ENCODE measurements at regions not wholly inside any gene's neighbourhood (a gene's known extent, or its start where the extent isn't known, plus 50 kb on each side); places are given as distances from the start of the nearest gene placed in this dataset.

GRCh38 chr3:82236257-82236656 is 474.8 kb upstream of the GBE1 start:
- Mint-ChIP-seq H3K36me3 (ENCODE audit: insufficient read depth) (no peaks in the 10 kb centered on the region), H3K4me3 (no peak overlapping the region), H3K27ac (no peak overlapping the region), H3K9me3 (peaks cover 0 to 2% of the 10 kb centered on the region in 2 donors), H3K27me3 (no peaks in the 10 kb centered on the region), H3K4me1 (ENCODE audit: low read depth in 2 of 2) (no peaks in the 10 kb centered on the region)
- no peak for DNase-seq
- no peak for ATAC-seq (replicated peaks)

- ATAC-seq (replicated peaks) (no peak), DNase-seq (no peak)
- no peaks in the 10 kb centered on the region for H3K4me1 Mint-ChIP-seq (ENCODE audit: low read depth in 2 of 2)
- H3K4me3 Mint-ChIP-seq: no peak overlapping the region
- no peak overlapping the region for H3K27ac Mint-ChIP-seq
- H3K9me3 Mint-ChIP-seq: peaks cover 0 to 1% of the 10 kb centered on the region in 2 donors
- no peaks in the 10 kb centered on the region for H3K36me3 Mint-ChIP-seq (ENCODE audit: insufficient read depth)
- no peaks in the 10 kb centered on the region for H3K27me3 Mint-ChIP-seq
Observed at GRCh38 chr3:82229397-82229796, 468.0 kb upstream of the GBE1 start.

DNA sequence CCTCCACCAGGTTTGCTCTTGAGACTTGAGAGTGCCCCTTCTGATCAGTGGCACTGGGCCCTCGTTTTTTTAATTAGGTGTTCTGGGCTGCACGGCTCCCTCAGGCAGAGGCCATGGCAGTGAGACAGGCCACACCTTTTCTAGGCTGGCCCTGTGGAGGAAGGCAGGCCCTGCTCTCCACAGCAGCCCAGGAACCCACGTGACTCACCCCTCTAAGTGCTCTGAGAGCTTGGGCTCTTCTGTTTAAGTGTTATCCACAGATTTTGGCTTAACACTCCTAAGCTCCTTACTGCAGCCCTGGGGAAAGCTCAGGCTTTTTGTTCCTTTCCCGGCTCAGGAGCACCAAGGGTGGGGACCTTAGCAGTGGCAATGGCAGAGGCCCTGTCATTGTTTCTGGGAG is 463.2 kb upstream of the GBE1 start:
- Mint-ChIP-seq H3K27me3 (no peaks in the 10 kb centered on the region), H3K4me1 (ENCODE audit: low read depth in 2 of 2) (no peaks in the 10 kb centered on the region), H3K9me3 (peaks cover 0 to 2% of the 10 kb centered on the region in 2 donors), H3K27ac (no peak overlapping the region), H3K36me3 (ENCODE audit: insufficient read depth) (no peaks in the 10 kb centered on the region), H3K4me3 (no peak overlapping the region)
- ATAC-seq (replicated peaks) (no peak), DNase-seq (no peak)

- Mint-ChIP-seq H3K36me3 (ENCODE audit: insufficient read depth) (no peaks in the 10 kb centered on the region), H3K9me3 (peaks cover 0 to 2% of the 10 kb centered on the region in 2 donors), H3K27ac (no peak overlapping the region), H3K4me1 (ENCODE audit: low read depth in 2 of 2) (no peaks in the 10 kb centered on the region), H3K27me3 (no peaks in the 10 kb centered on the region), H3K4me3 (no peak overlapping the region)
- no peak for ATAC-seq (replicated peaks)
- DNase-seq: no peak
Observed at GRCh38 chr3:82222401-82222800, 461.0 kb upstream of the GBE1 start.

GRCh38 chr3:82217571-82217970 is 456.1 kb upstream of the GBE1 start:
- Mint-ChIP-seq H3K4me1 (ENCODE audit: low read depth in 2 of 2) (no peaks in the 10 kb centered on the region), H3K4me3 (no peak overlapping the region), H3K27ac (no peak overlapping the region), H3K9me3 (peaks cover 3 to 9% of the 10 kb centered on the region in 2 donors), H3K27me3 (no peaks in the 10 kb centered on the region), H3K36me3 (ENCODE audit: insufficient read depth) (no peaks in the 10 kb centered on the region)
- ATAC-seq (replicated peaks) (no peak), DNase-seq (no peak)

GRCh38 chr3:82208002-82208710 is 446.7 kb upstream of the GBE1 start:
- Mint-ChIP-seq H3K4me3 (no peak overlapping the region), H3K9me3 (peaks cover 11 to 18% of the 10 kb centered on the region in 2 donors), H3K4me1 (ENCODE audit: low read depth in 2 of 2) (no peaks in the 10 kb centered on the region), H3K27ac (no peak overlapping the region), H3K36me3 (ENCODE audit: insufficient read depth) (no peaks in the 10 kb centered on the region), H3K27me3 (no peaks in the 10 kb centered on the region)
- ATAC-seq (replicated peaks) (no peak), DNase-seq (no peak)

DNA sequence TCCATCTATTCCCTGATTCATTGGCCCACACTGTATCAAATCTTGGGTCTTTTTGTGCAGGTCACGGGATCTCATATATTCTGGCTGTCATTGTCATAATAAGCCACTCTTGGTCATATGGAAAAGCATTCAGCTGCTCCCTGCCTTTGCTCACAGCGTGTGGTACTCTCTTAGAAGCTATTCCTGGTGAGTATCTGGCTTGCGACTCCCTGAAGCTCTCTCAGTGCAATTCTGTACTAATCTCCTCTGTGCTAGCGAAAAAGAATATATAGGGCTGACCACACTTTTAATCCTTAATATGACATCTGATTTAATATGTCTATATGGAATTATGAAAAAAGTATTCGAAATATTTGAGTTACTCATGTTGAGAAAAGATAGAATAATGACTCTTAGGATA is 440.8 kb upstream of the GBE1 start:
- H3K36me3 Mint-ChIP-seq (ENCODE audit: insufficient read depth): no peaks in the 10 kb centered on the region

DNA sequence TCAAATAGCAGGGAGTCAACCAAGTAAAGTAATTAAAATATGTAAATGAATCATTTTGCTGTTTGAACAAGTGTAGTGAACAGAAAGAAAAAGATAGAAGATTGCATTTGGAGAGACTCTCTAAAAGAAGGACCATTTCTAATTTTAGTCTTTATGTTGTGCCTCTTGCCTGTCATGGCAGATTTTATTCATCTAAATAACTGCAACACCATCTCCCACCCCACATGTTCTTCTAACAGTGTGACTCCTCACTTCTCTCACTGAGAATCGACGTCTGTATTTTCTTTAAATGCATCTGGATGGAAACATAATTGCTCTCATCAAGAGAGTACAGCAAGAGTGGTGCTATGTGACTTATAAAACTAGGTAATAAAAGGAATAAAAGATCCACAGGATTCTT is 439.9 kb upstream of the GBE1 start:
- H3K9me3 Mint-ChIP-seq: peaks cover 4 to 9% of the 10 kb centered on the region in 2 donors
- no peaks in the 10 kb centered on the region for H3K4me1 Mint-ChIP-seq (ENCODE audit: low read depth in 2 of 2)
- no peak for DNase-seq
- no peak overlapping the region for H3K27ac Mint-ChIP-seq
- no peaks in the 10 kb centered on the region for H3K36me3 Mint-ChIP-seq (ENCODE audit: insufficient read depth)
- ATAC-seq (replicated peaks): no peak
- H3K27me3 Mint-ChIP-seq: no peaks in the 10 kb centered on the region
- H3K4me3 Mint-ChIP-seq: no peak overlapping the region

More for the DNA sequence above, 440.8 kb upstream of the GBE1 start:
- Mint-ChIP-seq H3K4me3 (no peak overlapping the region), H3K4me1 (ENCODE audit: low read depth in 2 of 2) (no peaks in the 10 kb centered on the region), H3K9me3 (peaks cover 8 to 9% of the 10 kb centered on the region in 2 donors), H3K27me3 (no peaks in the 10 kb centered on the region), H3K27ac (no peak overlapping the region)
- ATAC-seq (replicated peaks): no peak
- DNase-seq: no peak

- ATAC-seq (replicated peaks) (no peak), DNase-seq (no peak)
- Mint-ChIP-seq H3K4me1 (ENCODE audit: low read depth in 2 of 2) (no peaks in the 10 kb centered on the region), H3K9me3 (peaks cover 0 to 2% of the 10 kb centered on the region in 2 donors), H3K36me3 (ENCODE audit: insufficient read depth) (no peaks in the 10 kb centered on the region), H3K27ac (no peak overlapping the region), H3K27me3 (no peaks in the 10 kb centered on the region), H3K4me3 (no peak overlapping the region)
Observed at GRCh38 chr3:82198009-82198408, 436.6 kb upstream of the GBE1 start.

DNA sequence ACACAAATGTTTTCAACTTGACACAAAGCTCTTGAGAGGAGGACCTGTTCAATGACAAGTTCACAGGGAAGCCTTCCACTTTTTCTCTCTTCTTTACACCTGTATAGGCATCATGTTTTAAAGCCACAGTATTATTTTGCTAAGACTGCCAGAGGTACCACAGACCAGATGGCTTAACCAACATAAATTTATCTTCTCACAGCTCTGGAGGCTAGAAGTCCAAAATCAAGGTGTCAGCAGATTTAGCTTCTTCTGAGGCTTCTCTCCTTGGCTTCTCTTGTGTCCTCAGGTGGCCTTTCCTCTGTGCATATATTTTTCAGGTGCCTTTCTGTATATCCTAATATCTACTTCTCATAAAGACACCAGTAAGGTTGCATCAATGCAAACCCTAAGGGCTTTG is 435.2 kb upstream of the GBE1 start:
- Mint-ChIP-seq H3K27ac (no peak overlapping the region), H3K4me3 (no peak overlapping the region), H3K27me3 (no peaks in the 10 kb centered on the region), H3K9me3 (peaks cover 0 to 2% of the 10 kb centered on the region in 2 donors), H3K36me3 (ENCODE audit: insufficient read depth) (no peaks in the 10 kb centered on the region), H3K4me1 (ENCODE audit: low read depth in 2 of 2) (no peaks in the 10 kb centered on the region)
- ATAC-seq (replicated peaks): no peak
- no peak for DNase-seq

- peaks cover 0 to 2% of the 10 kb centered on the region in 2 donors for H3K9me3 Mint-ChIP-seq
- H3K27me3 Mint-ChIP-seq: no peaks in the 10 kb centered on the region
- H3K4me3 Mint-ChIP-seq: no peak overlapping the region
- no peaks in the 10 kb centered on the region for H3K36me3 Mint-ChIP-seq (ENCODE audit: insufficient read depth)
- no peak for ATAC-seq (replicated peaks)
- H3K4me1 Mint-ChIP-seq (ENCODE audit: low read depth in 2 of 2): no peaks in the 10 kb centered on the region
- no peak overlapping the region for H3K27ac Mint-ChIP-seq
- DNase-seq: no peak
Observed at GRCh38 chr3:82194870-82195269, 433.4 kb upstream of the GBE1 start.

DNA sequence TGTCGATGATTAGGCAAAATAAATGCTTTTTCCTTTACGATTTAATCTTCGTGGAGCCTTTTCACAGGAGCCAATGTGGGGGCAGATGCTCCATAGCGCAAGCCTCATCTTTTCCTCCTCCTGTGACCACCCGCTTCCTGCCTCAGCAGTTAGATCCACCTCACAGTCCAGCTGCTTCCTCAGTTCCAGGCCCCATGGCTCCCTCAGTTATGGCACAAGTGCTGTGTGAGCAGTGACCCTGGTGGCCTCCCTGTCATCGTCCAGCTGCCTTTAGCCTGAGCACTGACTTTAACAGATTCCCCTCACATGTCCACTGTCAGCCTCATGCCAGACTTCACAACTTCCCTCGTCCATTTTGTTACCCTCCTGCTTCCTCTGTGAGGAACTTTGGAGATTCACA is 424.6 kb upstream of the GBE1 start:
- no peak overlapping the region for H3K27ac Mint-ChIP-seq
- no peaks in the 10 kb centered on the region for H3K27me3 Mint-ChIP-seq
- H3K4me3 Mint-ChIP-seq: no peak overlapping the region
- peaks cover 0 to 4% of the 10 kb centered on the region in 2 donors for H3K9me3 Mint-ChIP-seq
- DNase-seq: no peak
- ATAC-seq (replicated peaks): no peak
- H3K36me3 Mint-ChIP-seq (ENCODE audit: insufficient read depth): no peaks in the 10 kb centered on the region
- no peaks in the 10 kb centered on the region for H3K4me1 Mint-ChIP-seq (ENCODE audit: low read depth in 2 of 2)

GRCh38 chr3:82179291-82179690 is 417.8 kb upstream of the GBE1 start:
- ATAC-seq (replicated peaks): no peak
- no peaks in the 10 kb centered on the region for H3K27me3 Mint-ChIP-seq
- H3K4me3 Mint-ChIP-seq: no peak overlapping the region
- no peaks in the 10 kb centered on the region for H3K4me1 Mint-ChIP-seq (ENCODE audit: low read depth in 2 of 2)
- H3K9me3 Mint-ChIP-seq: no peaks in the 10 kb centered on the region
- no peak overlapping the region for H3K27ac Mint-ChIP-seq
- DNase-seq: no peak
- no peaks in the 10 kb centered on the region for H3K36me3 Mint-ChIP-seq (ENCODE audit: insufficient read depth)

DNA sequence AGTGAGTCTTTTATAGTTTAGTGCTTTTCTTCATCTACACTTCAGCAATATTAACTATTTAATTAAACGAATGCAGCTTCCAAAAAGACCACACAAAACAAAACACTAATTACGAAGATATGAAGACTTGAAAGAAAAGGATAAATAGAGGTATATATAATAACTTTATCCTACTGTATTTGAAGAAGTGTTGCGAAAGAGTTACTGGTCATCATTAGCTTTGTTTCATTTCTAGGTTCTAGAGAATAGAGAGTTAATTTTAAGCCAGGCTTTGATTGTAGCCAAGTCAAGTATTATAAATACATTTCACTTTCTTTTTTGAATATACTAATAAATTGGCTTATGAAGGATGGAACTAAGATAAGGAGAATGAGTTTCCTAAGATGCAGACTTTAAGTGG is 416.8 kb upstream of the GBE1 start:
- DNase-seq (no peak), ATAC-seq (replicated peaks) (no peak)
- Mint-ChIP-seq H3K4me1 (ENCODE audit: low read depth in 2 of 2) (no peaks in the 10 kb centered on the region), H3K27ac (no peak overlapping the region), H3K36me3 (ENCODE audit: insufficient read depth) (no peaks in the 10 kb centered on the region), H3K4me3 (no peak overlapping the region), H3K27me3 (no peaks in the 10 kb centered on the region), H3K9me3 (no peaks in the 10 kb centered on the region)

GRCh38 chr3:82177774-82178173 is 416.3 kb upstream of the GBE1 start:
- Mint-ChIP-seq H3K4me1 (ENCODE audit: low read depth in 2 of 2) (no peaks in the 10 kb centered on the region), H3K27ac (no peak overlapping the region), H3K27me3 (no peaks in the 10 kb centered on the region), H3K36me3 (ENCODE audit: insufficient read depth) (no peaks in the 10 kb centered on the region), H3K9me3 (no peaks in the 10 kb centered on the region), H3K4me3 (no peak overlapping the region)
- ATAC-seq (replicated peaks) (no peak), DNase-seq (no peak)

Data from effector memory CD8-positive, alpha-beta T cell (primary cell).